AG09309 (cell line): ENCODE measurements at regions not wholly inside any gene's neighbourhood (a gene's known extent, or its start where the extent isn't known, plus 50 kb on each side); places are given as distances from the start of the nearest gene placed in this dataset.

Source experiments
- DNase-seq: peaks from one replicate; pipeline ENCODE4 v3.0.0-alpha.2; 2010; ENCODE audit warnings: low read depth
- H3K4me3 ChIP-seq: 2 replicates; pipeline ENCODE4 v1.5.1; 2011; ENCODE audit warnings: mild to moderate bottlenecking, low read depth, low read length, moderate library complexity; ENCODE audit not compliant: control insufficient read depth
- CTCF ChIP-seq: IDR thresholded peaks from 2 replicates; pipeline ENCODE4 v1.5.1; 2011; ENCODE audit warnings: mild to moderate bottlenecking, low read depth, low read length, inconsistent platforms; ENCODE audit not compliant: insufficient read depth, control insufficient read depth; ENCODE audit errors: missing control alignments

GRCh38 chr2:16374671-16375070 lies 291.0 kb downstream of the CYRIA start:
- no peak for DNase-seq
- TF ChIP-seq CTCF: no peak
- H3K4me3 ChIP-seq: no peak overlapping the region

GRCh38 chr2:16373341-16373740 lies 292.3 kb downstream of the CYRIA start:
- no peak for TF ChIP-seq CTCF
- no peak for DNase-seq
- H3K4me3 ChIP-seq: no peak overlapping the region

- H3K4me3 ChIP-seq: no peak overlapping the region
- no peak for TF ChIP-seq CTCF
These were observed 293.9 kb downstream of the CYRIA start for GRCh38 chr2:16371751-16372150.

GRCh38 chr2:16368951-16369350 lies 296.7 kb downstream of the CYRIA start:
- H3K4me3 ChIP-seq: no peak overlapping the region
- no peak for DNase-seq
- no peak for TF ChIP-seq CTCF

More at GRCh38 chr2:16371751-16372150, 293.9 kb downstream of the CYRIA start:
- DNase-seq: no peak

- no peak for TF ChIP-seq CTCF
- no peak for DNase-seq
- no peak overlapping the region for H3K4me3 ChIP-seq
These were observed 297.3 kb downstream of the CYRIA start for GRCh38 chr2:16368328-16368727.

- no peak for DNase-seq
- H3K4me3 ChIP-seq: no peak overlapping the region
- no peak for TF ChIP-seq CTCF
These were observed 300.3 kb downstream of the CYRIA start for GRCh38 chr2:16365366-16365765.

- TF ChIP-seq CTCF: no peak
- DNase-seq: no peak
- no peak overlapping the region for H3K4me3 ChIP-seq
These were observed 302.1 kb downstream of the CYRIA start for GRCh38 chr2:16363581-16363980.
